Activated gamma-delta T cell treated with anti-CD3 and anti-CD28 coated beads, Interleukin-2, amount 50 U/mL, for 16 hours (primary cell): ENCODE measurements at regions not wholly inside any gene's neighbourhood (a gene's known extent, or its start where the extent isn't known, plus 50 kb on each side); places are given as distances from the start of the nearest gene placed in this dataset.
"Not testable (repeated sequence)": the region's sequence is repeated elsewhere in the genome, so short reads cannot be mapped to it uniquely, and the experiment has no call there.

Experiments
- DNase-seq: peaks from one replicate; pipeline ENCODE4 v3.0.0-alpha.2; 2020; ENCODE audit warnings: low read depth

DNA sequence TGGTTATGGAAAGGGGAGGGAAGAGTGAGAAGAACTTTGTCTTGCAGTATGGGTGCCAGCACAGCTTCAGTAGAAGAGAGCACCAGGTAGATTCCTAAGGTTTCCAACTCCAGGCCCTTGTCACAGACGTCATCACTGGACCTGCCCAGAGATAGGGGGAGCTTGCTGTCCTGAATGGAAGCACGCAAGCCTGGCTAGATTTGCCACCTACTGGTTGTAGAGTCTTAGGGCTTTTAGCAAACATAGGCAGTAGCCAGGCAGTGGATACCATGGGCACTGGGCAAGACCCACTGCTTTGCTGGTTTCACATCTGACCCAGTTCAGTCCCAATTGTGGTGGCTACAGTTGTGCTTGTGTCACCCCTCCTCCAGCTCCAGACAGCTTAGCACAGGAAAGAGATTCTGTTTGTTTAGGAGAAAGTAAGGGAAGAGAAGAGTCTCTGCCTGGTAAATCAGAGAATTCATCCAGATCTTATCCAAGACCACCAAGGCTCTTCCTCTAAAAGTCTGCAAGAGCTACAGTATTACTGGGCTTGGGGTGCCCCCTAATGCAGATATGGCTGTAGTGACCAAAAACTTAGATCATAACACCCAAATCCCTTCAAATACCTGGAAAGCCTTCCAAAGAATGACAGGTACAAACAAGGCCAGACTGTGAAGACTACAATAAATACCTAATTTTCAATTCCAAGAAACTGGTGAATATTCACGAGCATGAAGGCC, 158.9 kb downstream of the HINT1 start:
- no peak for DNase-seq

DNA sequence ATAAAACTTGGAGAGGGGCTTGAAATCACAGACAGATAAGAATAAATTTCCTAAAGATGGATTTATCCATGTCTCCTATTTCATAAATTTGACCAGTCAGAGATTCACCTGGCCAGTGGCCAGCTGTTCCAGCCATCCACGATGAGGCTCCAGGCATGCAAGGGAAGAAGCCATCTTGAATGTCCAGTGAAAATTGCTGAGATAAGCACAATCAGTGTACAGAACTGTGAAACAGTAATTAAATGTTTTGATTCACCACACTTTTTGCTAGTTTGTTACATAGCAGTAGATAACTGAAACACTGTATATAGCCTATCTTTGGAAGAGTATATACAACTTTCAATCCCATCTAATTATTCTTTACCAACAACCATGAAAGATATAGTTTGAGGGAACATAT, 163.5 kb downstream of the HINT1 start:
- DNase-seq, result no peak

DNA sequence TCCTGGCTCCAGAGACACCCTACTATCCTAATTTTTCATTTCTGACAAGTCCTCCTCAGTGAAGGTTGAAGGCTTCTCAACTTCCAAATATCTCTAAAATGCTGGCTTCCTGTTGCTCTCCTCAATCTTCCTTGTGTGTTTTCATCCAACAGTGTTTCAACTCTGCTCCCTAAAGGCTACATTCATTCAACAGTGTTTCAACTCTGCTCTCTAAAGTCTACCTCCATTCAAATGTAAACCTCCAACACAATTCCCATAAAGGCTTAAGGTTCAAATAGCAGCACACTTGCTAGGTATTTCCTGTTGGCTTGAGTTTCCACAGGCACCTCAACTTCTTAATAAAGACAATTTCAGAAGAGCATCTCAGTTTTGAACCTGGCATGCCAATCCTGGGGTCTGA, 164.8 kb downstream of the HINT1 start:
- no peak for DNase-seq

DNA sequence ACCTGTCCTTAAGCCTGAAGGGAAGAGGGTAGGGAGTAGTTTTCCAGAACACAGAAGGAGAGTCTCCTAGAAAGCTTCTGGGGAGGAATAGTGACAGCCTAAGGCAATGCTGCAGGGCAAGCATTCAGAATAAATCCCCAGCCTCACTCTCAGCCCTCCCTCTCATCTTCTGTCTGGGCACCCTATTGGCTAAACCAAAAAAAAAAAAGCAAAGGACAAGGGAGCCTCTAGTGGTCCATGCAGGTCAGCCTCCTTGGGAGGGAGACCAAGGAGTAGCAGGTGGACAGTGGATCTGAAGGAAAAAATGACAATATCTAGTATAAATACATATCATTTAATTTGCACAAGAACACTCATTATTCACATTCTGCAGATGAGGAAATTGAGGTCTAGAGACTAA, 168.3 kb downstream of the HINT1 start:
- DNase-seq, result not testable (repeated sequence)

DNA sequence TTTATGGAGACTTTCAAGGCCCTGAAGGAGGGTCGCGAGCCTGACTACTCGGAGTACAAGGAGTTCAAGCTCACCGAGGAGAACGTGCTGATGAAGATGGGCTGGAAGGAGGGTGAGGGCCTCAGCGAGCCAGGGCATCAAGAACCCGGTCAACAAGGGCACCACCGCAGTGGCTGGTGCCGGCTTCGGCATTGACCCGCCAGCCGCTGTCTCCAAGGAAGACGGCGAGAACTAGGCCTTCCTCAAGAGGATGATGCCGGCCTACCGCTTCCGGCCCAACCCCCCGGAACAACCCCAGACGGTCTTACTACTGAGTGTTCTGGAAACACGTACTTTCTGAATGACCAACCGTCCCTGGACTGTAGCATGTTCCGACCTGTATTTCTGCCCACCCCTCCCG, 169.2 kb downstream of the HINT1 start:
- no peak for DNase-seq

DNA sequence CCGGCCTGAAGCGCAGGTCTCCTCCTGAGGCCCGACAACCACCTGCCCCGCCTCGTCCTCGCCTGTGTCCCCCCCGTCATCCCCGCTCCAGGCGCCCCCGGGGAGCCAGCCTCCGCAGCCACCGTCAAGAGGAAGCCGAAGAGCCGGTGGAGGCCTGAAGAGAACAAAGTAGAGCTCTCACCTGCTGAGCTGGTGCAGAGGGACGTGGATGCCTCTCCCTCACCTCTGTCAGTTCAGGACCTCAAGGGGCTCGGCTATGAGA, 169.9 kb downstream of the HINT1 start:
- DNase-seq, result no peak

DNA sequence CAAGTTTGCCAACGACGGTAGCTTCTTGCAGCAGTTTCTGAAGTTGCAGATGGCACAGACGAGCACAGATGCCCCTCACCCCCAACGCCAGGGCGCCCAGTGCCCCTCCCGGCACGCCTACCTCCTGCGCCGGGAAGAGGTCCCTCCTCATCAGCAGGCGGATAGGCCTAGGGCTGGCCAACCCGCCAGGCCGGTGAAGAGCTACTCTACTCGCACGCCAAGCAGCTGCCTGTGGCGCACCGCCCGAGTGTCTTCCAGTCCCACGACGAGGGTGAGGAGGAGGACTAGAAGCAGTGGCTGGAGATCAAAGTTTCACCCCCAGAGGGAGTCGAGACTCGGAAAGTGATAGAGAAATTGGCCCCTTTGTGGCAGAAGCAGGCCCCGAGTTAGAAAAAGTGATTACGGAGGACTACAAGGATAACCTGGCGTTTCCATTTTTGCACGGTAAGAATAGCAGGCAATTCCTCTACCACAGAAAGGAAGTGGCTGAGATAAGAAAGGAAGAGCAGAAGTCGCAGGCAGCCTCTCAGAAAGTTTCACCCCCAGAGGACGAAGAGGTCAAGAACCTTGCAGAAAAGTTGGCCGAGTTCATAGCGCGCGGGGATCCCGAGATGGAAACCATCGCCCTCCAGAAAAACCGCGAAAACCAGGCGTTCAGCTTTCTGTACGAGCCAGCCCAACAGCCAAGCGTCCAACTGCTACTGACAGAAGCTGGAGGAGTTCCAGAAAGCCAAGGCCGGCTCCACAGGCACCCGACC, 170.4 kb downstream of the HINT1 start:
- DNase-seq, result no peak

DNA sequence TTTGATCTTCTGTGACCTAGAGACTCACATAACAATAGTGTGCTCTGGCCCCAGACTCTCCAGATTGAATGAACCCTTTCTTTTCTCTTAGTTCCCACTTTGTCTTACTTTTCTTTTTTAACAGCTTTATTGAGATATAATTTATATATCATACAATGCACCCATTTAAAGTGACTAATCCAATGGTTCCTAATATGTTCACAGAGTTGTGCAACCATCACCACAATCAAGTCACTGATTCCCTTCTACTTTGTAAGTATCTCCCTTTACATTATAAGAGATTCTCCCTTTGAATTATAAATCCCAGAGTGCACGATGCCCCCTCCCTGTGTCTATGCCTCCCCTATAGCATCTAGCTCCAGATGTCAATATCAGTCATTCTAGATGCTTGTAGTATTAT, 172.4 kb downstream of the HINT1 start:
- DNase-seq, result no peak

DNA sequence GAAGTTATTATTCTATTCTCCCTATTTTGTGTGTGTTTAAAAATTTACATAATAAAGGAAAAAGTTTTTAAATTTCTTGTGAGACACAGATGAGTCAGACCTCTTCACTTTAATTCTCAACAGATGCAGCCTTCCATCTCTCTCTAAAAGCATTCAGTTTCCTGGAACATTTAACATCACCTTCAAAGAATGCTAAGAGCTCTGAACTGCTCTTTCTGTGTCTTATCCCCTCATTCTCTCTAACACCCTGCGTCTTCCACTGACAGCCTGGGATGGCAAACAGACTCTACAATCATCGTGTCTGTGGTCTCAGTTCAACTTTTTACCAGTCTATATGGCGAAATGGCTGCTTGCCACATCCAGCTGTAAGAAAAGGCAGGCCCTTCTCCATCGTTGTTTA, 173.0 kb downstream of the HINT1 start:
- no peak for DNase-seq

DNA sequence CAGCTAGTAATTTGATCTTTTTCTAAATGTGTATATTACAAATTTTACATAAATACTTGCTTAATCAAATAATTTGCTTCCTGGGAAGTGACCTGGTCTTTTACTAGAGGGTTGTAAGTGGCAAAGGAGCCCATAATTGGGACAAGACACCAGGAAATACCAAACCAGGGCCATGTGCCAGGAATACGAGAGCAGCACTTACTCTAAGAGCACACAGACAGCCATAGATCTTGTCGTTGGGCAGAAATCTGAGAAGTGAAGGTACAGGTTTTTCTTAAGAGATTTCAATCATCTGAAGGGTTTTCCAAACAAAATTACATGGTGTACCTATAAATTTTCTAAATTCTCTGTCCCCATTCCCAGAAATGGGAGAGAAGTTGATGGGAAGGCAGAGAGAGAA, 179.3 kb downstream of the HINT1 start:
- no peak for DNase-seq

DNA sequence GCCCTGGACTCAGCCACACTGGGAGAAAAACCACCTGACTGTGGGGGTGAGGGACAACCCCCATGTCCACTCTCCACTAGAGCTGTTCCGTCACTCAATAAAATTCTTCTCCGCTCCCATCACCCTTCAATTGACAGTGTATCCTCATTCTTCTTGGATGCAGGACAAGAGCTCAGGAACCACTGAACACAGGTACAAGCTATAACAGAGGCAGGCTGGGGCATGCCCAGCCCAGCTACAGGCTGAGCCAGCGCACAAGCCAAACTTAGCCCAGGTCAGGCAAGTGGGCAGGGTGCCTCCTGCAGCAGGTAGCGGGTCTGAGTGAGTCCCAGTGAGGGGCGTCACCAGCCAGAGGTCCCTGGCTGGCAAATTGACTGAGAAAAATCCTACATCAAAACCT, 183.4 kb downstream of the HINT1 start:
- no peak for DNase-seq

DNA sequence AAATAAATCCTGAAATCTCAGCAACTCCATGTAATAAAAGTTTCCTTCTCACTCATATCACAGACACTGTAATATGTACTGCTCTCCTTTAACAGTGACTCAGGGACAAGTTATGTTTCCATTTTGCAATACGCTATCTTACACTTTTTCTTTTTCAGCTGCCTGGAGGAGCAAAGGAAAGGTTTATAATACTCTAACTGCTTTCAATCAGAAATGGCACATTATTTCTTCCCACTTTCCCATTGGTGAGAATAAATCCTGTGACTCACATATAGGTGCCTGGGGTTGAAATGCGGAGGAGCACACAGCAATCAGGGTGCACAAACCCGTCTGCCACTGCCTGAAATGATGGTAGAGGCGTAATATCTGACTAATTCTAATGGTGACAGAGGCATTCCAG, 186.6 kb downstream of the HINT1 start:
- no peak for DNase-seq

DNA sequence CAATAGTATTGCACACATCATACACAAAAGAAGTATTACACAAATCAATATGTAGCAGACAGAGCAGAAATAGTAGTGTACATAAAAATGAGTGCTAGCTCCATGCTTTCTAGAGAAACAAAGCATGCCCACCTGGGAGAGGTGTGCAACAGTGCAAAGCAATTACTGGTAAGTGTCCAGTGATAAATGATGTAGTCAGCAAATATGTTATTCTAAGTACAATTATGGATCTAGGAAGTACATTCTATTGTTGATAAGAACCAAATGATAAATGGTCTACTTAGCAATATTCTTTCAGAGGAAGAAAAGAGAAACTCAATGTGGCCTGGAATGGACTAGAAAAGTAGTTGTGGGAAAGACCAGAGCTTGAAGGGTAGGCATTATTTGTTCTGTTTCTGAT, 188.6 kb downstream of the HINT1 start:
- no peak for DNase-seq

DNA sequence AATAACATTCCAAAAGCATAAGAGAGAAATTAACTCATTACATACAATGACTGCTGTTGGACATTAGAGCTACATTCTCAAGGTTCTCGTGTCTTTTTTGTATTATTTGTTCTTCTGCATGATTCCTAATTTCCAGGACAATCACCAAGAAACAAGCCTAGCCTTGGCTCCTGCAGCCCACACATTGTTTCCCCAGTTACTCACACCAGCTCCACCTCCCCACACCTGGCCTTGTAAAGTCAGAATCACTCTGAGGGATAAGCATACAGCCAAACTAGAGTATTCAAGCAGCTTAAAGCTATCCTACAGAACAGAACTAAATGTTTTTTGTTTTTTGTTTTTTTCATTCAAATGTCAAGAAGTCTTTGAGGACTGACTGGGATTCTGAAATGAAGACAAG, 189.2 kb downstream of the HINT1 start:
- no peak for DNase-seq

DNA sequence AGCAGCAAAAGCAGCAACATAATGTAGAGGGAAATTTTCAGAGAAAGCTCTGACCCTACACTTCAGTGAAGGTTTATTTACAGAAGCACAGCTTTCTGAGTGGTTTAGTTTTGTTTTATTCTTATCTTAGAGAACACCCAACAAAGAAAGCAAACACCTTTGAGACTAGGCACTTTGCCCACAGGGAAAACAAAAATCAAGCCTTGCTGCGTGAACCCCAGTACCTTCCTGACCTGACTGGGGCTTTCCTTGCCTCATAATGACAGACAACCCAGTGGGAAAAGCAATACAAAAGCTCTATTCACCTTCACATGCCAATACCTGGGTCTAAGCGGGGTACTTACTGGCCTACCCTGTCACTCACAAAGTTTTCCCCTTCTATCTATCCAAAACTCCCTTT, 189.8 kb downstream of the HINT1 start:
- DNase-seq, result no peak

DNA sequence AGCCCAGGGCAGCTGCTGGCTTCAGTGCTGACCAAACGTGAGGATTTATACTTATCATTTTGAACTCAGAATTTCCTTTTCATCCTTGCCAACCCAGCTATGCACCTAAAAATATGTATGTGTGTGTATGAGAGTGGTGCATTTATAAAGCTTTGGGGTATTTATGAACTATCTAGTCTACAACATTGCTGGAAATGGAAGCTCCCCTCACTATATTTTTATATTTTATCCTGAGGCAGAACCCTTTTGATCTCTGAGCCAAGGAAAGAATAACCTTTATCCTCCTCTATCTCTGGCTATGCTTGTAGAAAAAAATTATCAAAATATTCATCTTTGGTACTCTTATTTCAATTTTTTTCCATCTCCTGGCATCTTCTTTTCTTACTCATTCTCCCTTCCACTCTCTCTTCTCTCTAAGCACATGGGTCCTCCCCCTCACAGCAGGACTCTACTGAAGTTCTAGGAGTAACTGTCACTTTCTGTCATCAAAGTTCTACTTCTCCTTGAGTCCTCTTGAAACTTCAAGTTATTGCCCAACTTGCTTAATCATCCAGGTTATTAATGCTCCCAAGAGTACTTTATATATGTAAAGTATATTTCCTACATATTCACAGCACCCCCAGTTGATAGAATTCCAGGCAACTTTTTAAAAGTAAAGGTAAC, 190.9 kb downstream of the HINT1 start:
- no peak for DNase-seq

DNA sequence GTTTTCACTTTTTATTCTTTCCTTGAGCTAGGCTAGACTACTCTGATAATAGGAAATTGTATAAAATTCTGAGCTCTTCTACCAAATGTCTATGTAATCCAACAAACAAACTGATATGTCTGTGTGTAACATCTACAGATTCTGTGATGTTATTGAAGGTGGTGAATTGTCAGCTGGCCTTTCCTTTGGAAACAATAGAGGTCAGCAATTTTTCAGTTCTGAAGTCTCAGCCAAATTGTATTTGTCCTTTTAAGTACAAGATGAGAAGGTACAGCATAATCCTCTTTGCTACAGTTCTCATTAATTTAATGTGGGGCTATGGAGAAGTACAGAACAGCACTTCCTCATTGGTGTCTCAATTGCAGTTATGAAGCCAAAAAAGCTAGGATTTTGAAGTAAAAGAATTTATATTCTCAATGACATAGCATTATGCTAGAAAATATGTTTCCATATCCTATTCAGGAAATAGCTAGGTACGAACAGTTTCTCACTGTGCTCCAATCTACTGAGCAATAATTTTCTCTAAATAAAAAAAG, 198.0 kb downstream of the HINT1 start:
- DNase-seq, result no peak

DNA sequence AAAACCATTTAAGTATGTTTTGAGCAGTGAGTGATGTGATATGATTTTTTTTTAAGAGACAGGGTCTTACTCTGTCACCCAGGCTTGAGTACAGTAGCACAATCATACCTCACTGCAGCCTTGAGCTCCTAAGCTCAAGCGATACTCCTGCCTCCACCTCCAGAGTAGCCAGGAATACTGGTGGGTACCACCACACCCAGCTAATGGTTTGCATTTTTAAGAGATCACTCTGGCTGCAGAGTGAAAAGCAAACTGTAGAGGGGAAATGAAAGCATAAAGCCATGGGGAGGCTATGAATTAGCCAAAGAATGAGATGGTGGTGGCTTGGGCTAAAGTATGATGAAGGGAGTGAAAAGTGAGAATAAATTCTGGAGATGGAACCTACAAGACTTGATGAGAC, 199.1 kb downstream of the HINT1 start:
- DNase-seq, result no peak

DNA sequence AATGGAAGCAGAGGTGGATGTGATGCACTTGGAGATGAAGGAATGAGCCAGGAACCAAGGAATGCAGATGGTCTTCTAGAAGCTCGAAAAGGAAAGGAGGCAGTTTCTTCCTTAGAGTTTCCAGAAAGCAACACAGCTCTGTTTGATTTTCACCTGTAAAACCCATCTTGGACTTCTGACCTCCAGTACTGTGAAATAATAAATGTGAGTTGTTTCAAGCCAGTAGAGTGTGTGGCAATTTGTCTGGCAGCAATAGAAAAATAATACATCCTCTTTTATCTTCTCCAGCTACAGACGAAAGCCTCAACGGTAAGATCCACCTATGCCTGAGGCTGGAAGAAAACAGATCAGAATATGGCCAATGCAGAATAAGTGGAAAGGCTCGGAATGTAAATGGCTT, 199.7 kb downstream of the HINT1 start:
- no peak for DNase-seq

DNA sequence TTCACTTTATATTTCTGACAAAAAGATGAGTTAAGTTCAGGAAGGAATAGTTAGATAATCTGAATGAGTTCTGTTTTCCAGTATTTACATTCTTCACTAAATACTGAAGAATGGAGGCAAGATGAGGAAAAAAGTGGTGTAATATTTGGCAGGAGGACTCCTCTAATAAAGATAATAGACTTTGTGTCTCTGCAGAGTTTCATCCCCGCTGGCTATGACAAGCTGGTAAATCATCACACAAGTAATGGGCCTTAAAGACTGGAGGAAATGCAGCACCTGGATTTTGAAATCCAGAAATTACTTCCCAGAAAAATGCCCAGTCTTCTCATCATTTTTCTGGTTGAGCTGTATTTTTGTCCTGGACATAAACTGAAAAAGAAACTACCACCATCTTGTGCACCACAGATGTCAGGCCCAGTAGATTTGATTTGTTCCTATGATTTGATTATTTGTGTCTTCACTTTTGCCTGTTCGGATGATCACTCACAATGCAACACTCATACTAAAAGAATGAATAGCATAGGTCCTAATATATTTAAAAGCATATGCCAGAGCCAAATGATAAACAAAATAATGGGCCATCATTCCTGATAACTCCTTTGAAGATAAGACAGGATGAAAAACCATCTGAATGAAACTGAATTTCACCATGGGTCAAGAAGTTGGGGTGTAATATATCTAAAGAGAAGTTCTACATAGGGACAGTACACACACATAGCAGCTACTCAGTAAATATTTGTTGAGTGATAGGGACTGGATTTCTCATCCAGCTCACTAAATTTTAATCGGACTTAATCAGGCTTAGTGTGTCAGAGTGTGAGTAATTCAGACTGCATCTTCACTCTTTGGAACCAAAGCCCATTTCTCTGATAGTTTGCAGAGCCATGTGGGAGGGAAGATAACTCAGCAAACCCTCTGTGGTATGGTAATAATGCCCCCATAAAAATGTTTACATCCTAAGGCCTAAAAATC, 200.5 kb downstream of the HINT1 start:
- DNase-seq, result no peak

DNA sequence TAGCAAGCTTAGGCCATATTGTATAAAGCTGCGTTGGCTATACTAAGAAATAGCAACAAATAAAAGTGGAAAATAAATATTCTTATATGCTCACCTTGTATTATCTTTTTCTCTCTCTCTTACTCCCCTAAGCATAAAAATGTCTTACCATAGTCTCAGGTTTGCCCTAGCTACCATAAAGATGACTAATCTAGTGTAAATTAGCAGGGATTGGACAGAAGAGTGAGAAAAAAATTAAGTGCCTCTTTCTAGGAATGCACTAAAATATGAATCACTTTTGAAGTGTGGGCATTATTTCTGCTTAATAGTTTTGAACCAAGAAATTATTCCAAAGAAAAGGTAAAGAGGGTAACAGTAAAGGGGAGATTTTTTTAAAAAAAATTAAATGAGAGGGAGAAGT, 201.3 kb downstream of the HINT1 start:
- DNase-seq, result no peak

DNA sequence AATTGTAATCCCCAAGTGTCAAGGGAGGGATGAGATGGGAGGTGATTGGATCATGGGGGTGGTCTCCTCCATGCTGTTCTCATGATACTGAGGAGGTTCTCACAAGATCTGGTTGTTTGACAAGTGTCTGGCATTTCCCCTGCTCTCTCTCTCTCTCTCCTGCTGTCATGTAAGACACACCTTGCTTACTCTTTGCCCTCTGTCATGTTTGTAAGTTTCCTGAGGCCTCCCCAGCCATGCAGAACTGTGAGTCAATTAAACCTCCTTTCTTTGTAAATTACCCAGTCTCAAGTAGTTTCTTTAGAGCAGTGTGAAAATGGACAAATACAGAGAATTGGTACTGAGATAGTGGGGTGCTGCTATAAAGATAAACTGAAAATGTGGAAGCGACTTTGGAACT, 207.9 kb downstream of the HINT1 start:
- no peak for DNase-seq
